HG02970 (cell line): ENCODE measurements at regions not wholly inside any gene's neighbourhood (a gene's known extent, or its start where the extent isn't known, plus 50 kb on each side); places are given as distances from the start of the nearest gene placed in this dataset.
A peak's percentile ranks its signal among the peaks of the same experiment; 100 is the strongest.

Source experiments
- ATAC-seq: cut with Tn5 transposase; IDR thresholded peaks from one replicate; pipeline ENCODE4 v1.9.1; 2021; ENCODE audit warnings: mild to moderate bottlenecking, moderate library complexity, moderate number of reproducible peaks; ENCODE audit not compliant: unreplicated experiment, low FRiP score

DNA sequence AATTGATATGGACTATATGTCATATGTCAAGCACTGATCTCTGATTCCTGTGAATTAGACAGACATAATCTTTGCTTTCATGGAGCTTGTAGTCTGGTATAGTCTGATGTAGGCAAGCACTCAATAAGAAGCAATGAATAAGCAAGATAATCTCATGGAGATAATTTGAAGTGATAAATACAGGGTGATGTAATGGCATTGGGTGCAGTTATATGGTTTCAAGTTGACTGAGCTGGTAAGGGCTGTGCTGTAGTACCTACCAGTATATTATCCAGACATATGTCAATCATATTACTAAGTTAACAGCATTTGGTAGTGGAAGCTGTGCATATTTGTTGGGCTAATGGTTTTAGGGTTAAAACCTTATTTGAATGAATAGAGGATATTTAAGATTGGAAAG is 117.5 kb upstream of the PRPS1L1 start:
- no peak for ATAC-seq

DNA sequence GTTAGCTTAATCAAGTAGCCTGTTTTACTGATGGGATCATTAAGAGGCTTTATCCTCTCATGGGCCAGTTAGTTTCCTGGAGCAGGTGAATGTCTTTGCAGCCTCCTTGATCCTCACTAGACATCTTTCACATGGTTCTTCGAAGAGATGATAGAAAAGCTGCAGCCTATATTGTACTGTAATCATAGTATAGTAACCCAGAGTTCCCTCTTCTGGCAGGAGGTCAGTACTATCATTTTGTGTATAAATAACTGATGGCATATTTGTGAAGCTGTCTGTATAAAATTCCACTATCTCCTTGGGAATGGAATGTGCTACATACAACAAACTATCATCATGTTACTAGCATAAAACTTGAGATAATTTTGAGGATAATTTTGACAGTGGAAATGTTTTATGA is 123.8 kb upstream of the PRPS1L1 start:
- no peak for ATAC-seq

DNA sequence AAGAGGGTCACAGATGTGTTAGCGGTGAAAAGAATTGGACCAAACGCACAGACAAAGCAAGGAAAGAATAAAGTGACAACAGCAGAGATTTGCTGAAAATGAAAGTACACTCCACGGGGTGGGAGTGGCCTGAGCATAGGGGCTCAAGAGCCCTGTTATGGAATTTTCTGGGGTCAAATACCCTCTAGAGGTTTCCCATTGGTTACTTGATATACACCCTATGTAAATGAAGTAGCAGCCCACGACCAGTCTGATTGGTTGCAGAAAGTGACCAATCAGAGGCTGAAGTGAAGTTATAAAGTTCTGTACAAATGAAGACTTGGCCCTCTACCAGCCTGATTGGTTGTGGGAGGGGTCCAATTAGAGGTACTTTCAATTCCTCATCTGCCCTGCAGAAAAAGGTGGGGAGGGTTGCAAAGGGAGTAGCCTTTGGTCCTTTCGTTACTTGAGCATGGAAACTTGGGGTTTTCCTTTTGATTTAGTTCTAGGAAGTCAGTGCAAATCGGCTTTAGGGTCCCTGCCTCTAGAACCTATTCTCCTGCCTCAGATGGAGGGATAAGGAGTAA is 125.6 kb upstream of the PRPS1L1 start:
- ATAC-seq: no peak

DNA sequence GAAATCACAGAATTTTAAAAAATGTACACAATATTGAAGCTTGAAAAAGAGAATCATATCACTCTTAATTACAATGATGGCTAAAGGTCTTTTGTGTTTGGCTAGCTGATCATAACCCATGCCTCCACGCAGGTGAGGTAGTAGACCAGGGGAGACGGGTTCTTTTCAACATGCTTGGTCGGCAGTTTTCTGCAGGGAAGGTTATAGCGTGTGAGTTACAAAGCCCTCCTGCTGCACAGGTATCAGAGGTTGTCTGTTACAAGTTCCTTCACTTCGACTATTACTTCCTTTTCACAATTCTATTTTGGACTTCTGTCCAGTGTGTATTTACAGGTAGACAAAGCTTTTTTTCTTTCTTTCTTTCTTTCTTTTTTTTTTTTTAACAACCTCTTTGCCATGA is 127.1 kb upstream of the PRPS1L1 start:
- ATAC-seq: no peak

DNA sequence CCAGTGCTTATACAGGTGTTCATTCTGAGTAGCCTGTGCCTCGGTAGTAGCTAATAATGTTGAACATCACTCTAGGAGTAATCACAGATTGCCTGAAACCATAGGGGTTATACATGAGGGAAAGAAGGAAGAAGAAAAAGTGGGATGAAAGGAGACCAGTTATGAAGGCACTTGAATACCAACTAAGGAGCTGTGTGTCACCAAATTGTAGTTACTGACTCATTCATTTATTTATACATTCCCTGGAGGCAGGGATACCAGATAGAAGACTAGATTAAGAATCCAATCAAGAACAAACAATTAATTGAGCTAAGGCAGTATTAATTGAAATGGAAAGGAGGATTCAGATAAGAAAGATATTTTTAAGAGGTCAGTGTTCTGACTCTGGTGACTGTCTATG is 129.6 kb upstream of the PRPS1L1 start:
- ATAC-seq: no peak

DNA sequence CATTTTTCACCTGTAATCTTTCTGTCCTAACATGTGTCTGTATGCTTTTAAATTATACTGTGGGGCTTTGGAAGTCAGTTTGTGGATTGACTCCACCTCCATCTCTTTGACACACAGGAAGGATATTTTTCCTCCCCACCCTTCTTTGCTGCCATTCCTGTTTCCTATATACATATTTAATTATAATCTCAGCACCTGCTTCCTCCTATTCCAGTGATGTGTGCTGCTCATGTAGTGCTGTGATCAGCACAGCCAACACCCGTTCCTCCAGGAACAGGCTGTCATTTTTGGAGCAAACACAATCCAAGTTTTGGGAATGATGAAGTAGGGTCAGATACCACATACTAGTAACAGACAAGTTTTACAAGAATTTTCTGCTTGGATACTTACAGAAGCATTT is 135.0 kb upstream of the PRPS1L1 start:
- ATAC-seq: no peak

DNA sequence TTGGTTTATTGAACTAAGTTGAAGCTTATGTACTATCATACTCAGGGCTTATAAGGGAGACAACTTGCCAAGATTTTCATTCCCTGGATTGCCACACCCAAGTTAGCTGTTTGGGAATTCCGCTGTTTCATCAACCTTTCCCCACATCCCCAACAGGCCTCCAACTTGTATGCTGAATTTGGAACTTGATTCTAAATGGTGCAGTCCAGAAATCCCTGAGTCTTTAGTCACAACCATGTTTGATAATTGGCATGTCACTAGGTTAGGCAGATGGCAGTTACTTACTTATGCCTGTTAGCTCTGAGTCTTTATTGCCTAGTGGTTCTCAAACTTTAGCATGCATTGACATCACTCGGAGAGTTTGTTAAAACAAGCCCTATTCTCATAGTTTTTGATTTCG is 135.4 kb upstream of the PRPS1L1 start:
- no peak for ATAC-seq

DNA sequence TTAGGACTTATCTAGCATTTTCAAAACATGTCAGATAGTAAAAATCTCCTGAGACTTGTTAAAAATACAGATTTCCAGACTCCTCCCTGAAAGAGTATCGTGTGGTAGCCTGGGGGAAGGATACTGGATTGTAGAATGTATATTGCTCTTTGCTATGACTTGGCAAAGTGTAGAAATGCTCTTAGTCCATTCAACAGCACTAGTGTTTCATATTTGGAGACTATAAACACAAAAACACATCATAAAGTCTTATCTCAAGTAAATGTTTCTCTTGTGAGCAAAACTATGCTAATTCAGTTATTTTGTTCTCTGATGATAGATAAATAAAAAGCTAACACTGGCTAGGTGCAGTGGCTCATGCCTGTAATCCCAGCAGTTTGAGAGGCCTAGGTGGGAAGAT is 137.5 kb upstream of the PRPS1L1 start:
- no peak for ATAC-seq

DNA sequence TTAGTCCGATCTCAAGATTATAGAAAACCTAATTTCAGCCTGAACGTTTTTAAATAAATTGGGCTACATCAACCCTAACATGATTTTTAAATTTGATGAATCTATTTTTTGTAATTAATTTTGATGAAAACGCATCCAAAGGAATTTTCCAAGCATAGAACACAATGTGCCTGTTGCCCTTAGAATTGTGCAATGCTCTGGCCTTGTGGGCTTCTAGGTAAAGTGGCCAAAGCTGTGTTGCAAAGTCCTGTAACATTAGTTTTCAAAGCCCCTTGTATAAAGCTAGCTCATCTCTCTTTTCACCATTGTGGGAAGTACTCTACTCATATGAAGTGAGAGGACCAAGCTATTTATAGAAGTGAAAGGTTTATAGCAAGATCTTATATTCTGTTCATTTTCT is 138.4 kb upstream of the PRPS1L1 start:
- ATAC-seq: no peak

DNA sequence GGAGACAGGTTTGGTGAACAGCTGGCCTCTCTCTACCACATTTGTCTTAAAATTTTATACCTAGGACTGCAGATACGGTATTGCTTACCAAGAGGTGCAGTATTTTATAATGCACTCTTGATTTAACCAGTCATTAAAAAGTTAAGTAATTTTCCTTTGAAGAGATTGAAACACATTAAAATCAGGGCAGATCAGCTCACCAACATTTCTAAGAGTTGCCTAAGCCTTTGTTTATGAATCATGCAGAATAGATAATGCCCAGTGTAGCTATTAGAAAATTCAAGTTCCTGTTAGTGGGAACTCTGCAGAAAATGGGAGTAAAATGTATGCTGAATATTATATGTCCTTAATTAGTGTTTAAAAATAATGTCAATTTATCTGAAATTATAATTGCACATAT is 140.2 kb upstream of the PRPS1L1 start:
- ATAC-seq: no peak

DNA sequence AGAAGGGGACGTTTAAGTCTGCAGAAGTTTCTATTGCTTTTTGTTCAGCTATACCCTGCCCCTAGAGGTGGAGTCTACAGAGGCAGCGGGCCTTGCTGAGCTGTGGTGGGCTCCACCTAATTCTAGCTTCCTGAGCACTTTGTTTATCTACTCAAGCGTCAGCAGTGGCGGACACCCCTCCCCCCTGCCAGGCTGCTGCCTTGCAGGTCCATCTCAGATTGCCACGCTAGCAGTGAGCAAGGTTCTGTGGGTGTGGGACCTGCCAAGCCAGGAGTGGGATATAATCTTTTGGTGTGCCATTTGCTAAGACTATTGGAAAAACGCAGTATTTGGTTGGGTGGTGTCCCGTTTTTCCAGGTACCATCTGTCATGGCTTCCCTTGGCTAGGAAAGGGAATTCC is 147.3 kb upstream of the PRPS1L1 start:
- ATAC-seq: no peak

DNA sequence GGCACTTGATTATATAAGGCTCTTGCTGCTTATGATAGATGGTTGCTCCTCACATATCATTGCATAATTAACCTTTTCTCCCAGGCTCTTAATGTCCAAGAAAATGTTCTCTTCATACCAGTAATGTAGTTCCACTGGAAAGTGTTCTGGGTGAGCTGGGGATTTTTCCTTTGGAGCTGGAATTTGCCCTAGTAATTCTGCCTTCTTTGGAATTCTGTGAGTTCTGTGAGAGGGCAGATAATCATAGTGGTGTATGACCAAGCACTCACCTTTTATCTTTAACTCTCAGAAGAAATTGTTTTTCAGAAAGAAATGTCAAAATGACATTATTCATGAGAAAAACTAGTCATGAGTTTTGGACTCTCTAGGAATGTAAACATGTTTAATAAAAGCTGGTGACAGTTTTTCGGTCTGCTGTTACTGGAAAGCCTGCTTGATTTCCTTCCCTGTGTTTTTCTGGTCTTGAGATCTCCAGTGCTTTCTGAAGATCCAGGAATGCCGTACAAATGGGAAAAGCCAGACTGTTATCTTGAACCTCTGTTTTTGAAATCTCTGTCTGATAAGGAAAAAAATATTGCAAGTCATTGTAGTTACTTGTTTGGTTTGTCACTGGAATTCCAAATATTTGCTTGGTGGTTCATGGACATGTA is 148.3 kb upstream of the PRPS1L1 start:
- ATAC-seq: no peak

DNA sequence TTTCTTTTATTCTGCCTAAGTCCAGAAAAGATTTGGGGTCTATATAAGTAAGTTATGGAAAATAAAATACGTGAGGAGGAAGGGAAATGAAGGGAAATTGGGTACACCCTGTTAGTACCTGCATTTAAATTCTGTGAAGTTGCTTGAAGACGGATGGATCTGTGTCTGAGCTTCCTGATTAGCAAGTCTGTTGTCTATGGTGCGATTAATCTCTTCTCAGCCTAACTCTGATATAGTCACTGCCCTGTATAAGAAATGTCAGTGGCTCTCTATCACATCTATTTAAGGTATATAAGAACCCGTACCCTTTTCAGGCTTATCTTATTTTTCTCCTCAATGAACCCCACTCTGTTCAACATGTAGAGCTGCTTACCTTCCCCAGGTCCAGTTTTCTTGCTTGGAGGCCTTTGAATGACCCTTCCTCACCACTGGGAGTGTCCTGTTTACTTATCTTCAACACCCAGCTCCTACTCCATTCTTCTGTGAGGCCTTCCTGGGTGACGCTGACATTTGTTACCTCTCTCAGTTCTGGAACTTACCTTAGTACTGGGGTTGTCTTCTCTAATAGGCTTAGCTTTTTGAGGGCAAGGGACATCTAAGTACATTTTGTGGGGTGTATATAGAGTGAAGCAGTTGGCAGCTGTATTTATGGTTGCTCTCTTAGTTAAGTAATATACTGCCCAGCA is 149.6 kb upstream of the PRPS1L1 start:
- ATAC-seq: no peak

DNA sequence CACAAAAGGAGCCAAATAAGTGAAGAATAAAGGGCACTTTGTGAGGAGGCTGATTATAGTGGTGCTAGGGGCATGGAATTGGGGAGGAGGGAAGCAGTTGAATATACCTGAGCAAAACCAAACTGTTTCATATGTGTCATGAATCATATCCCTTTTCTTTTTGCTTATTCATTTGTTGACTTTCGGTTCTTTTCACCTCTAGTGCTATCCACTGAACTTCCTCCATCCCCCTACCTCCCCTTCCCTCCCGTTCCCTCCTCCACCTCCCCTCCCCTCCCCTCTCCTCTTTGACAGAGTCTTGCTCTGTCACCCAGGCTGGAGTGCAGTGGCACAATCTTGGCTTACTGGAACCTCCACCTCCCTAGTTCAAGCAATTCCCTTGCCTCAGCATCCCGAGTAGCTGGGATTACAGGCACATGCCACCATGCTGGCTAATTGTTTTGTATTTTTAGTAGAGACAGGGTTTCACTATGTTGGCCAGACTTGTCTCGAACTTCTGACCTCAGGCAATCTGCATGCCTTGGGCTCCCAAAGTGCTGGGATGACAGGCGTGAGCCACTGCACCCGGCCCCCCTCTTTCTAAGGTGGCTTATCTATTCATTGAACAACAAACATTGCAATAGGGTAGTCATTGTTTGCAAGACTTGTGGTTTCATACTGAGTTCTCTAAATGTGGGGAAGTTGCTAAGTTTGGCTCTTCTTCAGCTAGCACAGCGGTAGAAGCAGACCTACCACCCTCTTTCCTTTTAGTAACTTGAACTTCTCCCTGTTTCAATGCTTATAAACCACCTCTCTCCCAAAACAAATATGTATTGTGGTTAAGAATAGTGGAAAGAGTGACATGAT is 150.4 kb upstream of the PRPS1L1 start:
- ATAC-seq: peak; percentile 84

DNA sequence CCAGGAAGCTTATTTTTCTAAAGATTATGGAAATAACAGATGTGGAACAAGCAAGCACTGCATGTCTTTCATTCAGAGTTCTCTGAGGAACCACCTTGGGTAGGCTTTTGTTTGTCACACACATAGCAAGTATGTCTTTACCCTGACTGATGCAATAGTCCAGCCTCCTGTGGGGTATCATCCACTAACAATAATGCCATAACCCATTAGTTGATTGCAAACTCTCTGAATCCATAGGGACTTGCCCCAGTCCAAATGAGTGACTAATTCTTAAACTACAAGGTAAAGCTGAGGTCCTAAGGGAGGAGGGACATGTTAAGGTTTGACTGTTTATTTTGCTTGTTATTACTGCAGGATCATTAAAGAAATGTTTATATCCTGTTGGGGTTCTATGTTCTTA is 151.4 kb upstream of the PRPS1L1 start:
- no peak for ATAC-seq

DNA sequence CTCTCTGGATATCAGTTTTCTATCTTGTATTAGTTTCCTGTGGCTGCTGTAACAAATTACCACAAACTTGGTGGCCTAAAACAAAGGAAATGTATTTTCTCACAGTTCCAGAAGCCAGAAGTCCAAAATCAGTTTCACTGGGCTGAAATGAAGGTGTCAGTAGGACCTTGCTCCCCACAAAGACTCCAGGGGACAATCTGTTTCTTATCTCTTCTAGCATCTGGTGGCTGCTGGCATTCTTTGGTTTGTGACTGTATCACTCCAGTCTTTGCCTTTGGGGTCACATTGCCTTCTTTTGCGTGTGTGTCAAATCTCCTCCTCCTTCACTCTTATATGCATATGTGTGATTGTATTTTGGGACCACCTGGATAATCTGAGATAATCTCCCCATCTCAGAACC is 153.0 kb upstream of the PRPS1L1 start:
- ATAC-seq: no peak

DNA sequence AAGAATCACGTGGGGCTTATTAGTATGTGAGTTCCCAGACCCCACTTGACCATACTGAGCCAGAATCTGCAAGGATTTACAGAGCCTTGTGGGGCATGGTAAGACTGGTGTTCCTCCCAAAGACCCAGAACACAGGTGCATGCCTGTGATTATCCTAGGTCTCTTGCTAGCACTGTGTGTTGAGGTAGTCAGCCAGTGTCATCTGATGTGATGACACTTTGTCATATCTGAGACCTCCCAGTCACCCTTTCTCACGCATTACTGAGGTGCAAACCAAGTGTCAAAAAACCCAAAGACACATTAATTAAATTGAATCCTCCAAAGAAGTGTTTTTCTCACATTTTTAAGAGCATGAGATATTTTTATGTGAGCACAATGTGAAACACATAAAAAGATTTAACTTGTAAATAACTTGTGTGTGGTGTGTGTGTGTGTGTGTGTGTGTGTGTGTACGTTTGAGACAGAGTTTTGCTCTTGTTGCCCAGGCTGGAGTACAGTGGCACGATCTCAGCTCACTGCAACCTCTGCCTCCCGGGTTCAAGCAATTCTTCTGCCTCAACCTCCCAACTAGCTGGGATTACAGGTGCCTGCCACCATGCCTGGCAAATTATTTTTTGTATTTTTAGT is 162.0 kb upstream of the PRPS1L1 start:
- no peak for ATAC-seq

DNA sequence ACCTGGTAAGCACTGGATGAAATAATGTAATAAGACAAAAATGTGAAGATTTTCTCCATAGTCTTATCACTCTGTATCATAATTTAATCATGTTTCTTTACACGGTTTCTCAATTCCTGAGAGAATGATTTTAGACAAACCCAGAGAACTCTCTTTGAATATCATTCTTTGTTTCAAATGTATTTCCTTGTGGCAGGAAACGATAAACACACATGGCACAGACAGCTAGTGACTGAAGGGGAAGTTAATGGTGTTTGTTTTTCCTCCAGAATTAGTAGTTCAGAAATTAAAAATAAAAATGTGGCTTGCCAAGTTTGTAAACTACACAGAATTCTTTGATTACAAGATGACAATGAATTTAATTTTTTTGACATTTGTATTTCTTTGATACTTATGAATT is 163.7 kb upstream of the PRPS1L1 start:
- no peak for ATAC-seq

DNA sequence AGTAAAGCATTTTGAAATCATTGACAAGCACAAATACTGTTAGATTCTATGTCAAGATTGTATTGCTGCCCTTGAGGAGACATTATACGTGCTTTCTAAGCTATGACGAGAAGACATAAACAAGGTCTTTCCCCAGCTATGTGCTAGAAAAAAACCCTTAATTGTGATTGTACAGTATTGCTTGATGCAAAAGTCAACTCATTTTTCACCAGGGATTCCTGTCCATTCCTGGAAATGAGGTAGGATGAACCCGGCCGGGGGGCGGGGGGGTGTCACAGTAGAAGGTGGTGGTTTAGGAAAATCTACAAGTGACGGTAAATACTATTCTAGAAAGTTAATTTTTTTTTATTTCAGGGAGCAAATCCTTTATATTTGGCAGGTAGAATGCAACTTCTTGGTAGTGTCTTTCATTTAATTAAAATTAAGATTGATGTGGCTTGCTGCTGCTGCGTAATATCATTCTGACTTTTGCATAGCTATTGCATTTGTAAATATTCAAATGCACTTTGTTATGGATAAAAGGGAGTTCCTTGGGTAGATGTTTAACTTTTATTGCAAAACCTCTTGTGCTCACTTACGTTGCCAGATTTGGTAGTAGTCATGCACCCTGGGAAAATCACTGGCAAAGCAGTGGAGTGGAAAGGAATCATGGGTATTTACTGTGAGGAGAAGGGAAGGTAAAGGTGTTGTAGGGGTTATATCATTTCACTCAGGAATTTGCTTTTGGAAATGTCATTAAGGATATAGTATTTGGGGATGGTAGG is 164.4 kb upstream of the PRPS1L1 start:
- ATAC-seq: no peak

DNA sequence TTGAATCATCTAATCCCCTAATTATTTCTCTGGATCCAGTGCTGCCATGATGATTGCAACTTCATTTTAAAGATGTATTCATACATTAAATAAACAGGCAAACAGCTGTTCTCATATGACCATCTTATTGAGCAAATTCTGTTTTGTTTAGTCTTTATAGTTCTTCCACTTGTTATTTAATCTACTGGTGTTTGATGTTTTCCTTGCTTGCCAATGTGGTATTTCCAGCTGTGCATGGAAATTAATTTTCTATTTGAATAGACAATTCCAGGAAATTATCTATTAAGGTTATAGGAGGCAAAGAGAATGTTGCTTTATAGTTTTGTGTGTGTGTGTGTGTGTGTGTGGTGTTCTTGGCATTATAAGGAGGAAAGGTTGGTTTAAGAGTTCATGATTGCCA is 167.0 kb upstream of the PRPS1L1 start:
- ATAC-seq: no peak
